GM19467 (cell line): ENCODE measurements at regions not wholly inside any gene's neighbourhood (a gene's known extent, or its start where the extent isn't known, plus 50 kb on each side); places are given as distances from the start of the nearest gene placed in this dataset.
"Not testable (repeated sequence)": the region's sequence is repeated elsewhere in the genome, so short reads cannot be mapped to it uniquely, and the experiment has no call there.

ENCODE experiments used
- ATAC-seq: cut with Tn5 transposase; IDR thresholded peaks from one replicate; pipeline ENCODE4 v1.9.1; 2021; ENCODE audit warnings: mild to moderate bottlenecking, moderate library complexity; ENCODE audit not compliant: unreplicated experiment

DNA sequence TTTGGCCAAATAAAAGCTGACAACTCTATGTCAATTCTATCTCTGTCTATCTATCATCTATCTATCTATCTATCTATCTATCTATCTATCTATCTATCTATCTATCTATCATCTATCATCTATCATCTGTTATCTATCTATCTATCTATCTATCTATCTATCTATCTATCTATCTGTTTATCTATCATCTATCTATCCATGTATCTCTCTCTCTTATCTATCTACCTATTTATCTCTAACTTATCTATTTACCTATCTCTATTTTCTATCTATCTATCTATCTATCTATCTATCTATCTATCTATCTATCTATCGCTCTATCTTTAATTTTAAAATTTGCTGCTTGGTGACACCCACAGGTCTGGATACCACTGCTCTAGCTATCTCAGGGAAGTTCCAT is 271.1 kb downstream of the VRK1 start:
- ATAC-seq = not testable (repeated sequence)

DNA sequence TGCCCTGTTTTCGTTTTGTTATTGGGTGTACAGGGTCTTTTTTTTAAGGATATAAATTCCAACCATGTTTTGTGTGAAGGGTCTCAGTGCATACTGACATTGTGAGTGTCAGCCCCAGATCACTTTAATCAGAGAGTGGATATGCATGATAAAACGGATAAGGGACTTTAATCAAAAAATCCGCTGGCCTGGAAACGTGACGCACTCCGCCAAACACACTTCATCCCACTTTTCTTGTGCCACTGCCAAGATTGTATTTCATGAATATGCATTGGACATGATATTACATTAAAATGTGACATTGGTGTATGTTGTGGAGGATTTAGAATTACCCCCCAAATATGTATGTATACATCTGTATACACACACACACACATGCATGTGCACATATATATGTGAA is 273.1 kb downstream of the VRK1 start:
- ATAC-seq = no peak

DNA sequence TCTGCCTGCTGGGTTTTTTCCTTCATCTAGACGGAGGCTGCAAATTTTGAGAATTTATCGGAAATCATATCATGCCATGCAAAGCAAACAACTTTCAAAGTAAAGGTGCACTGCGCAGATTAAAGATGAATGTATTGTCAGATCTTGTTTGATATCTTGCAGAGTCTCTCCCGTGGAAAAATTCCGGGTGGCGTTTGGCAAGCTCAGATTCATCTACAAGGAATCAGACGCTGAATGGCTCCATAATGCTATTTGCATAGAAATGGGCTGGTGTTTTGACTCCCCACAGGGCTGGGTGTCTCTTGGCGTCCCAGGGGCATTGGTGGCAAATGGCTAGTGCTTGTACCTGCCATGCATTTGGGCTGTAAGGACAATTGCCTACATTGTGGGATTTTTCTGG is 274.0 kb downstream of the VRK1 start:
- ATAC-seq = no peak

DNA sequence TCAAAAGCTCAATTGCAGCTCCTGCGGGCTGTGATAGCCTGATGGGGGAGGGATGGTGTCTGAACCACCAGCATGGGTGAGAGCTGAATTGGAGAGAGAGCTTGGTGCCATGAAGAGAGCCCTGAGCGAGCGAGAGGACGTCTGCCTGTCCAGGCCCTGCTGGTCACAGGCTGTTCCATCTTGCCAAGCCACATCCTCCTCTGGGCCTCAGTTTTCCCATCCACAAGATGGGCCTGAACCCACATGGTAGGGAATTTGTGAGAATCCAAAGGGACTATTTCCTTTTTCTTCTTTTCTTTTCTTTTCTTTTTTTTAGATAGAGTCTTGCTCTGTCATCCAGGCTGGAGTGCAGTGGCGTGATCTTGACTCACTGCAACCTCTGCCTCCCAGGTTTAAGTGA is 276.4 kb downstream of the VRK1 start:
- ATAC-seq = no peak

DNA sequence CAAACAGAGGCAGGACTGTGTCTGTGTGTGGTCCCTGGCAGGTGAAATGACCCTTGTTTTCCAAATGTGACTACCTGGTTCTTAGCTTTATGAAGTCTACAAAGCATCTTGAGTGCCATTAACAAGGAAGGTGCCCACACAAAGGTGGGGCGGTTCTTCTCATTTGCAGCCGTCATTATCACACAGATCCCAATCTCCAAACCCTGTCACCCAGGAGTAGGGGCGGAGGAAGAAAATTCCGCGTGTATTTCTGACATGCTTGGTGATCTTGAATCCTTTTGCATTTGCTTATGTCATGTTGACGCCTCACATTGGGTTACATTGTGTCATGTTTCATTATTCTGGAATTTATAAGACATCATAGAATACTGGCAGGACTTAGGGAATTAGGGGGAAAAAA is 277.3 kb downstream of the VRK1 start:
- no peak for ATAC-seq

DNA sequence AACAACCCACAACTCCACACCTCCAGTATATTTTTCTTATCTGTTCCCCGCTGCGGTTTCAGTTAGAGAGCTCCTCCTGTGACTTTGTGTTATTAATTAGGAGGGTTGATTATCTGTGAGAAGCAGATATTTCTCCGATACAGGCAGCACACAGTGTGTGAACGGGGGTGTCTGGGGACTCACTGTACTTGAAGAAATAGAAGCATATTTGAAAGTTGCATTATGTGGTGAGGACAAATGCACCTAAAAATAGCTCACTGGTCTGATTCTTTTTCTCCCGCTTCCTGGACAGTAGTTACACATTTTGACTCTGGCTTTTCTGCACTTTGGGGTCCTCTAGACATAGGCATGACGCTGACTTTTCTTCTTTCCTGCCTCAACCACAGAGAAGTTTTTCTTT is 277.7 kb downstream of the VRK1 start:
- no peak for ATAC-seq

DNA sequence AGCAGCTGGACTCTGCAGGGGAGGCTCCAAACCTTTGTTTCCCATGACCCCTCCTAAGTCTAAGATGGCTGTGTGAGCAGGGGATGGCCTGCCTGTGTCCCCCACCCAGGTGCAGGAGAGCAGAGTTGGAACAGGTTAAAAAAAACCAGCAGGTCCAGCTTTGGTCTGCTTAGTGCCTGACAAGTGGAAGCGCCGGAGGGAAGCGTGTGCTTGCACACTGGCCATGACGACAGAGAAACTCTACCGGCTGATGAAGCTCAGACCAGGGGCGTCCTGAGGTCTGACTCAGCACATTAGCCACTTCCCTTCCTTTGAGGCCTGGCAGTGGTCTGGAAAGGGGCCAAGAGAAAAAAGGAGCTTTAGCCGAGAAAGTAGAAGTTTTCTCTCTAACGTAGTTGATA is 280.1 kb downstream of the VRK1 start:
- ATAC-seq = peak; percentile 77

DNA sequence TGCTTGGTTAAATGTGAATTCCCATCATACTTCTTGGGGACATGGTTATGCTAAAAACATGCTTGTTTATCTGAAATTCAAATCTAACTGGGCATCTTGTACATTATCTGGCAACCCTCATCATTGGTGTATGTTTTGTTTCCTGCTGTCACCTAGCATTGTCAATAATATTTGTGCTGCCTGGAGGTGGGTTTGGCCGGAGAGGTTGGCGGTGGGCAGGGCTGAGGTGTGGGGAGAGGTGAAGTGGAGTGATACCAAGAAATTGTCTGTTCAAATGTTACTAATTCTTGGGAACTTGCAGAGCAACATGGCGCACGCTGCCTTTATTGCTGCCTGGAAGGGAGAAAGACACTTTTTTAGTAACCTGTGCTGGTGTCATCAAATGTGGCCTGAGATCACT is 280.5 kb downstream of the VRK1 start:
- ATAC-seq = no peak

DNA sequence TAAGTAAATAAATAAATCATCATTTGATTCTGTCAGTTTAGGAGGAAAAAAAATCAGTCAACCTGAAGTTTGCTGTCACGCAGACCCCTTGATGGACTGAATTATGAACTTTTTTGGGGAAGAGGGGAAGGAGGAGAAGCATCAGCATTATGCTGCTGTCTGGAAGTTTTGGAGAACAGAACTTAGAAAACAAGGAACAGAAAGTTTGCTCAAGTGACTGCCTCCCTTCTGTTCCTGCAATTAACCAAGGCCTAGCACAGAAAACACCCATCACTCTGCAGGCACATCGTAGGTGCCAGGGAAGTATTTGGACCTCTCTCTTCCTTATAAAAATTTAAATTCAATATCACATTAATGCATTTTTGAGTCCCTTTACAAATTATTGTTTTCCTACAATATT is 283.8 kb downstream of the VRK1 start:
- no peak for ATAC-seq

DNA sequence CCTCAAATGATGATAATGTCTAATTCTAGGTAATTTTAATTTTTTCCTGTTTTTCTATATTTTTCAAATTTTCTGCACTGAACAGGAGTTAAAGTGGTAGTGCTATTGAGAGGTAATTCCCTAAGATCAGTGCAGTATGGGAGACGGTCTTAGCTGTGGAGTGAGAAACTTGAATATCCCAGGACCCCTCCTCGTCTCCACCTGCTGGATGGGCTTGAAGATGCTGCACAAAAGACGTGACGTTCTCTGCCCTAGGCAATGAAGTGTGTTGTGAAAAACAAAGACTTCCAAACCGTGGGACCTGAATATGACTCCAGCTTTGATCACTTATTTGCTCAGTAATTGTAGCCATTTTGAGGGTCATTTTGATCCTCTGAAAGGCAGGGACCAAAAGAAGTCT is 298.1 kb downstream of the VRK1 start:
- ATAC-seq = no peak

DNA sequence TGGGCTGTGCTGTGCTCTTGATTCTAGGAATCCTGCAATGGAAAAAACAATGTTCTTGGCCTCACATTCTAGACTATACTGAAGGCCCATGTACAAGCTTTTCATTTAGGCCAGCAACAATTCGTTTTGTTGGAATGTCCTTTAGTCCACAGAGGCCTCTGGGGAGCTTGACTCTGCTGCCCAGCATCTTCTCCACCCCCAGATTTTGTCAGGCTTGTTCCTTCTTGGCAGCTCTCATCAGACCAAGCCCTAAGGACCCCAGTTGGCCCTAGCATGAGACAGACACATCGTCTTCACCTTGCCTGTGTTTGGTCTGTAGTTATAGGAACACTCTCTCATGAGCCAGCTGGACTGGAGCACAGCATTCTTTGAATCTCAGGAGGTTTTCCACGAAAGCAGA is 300.1 kb downstream of the VRK1 start:
- ATAC-seq = no peak

DNA sequence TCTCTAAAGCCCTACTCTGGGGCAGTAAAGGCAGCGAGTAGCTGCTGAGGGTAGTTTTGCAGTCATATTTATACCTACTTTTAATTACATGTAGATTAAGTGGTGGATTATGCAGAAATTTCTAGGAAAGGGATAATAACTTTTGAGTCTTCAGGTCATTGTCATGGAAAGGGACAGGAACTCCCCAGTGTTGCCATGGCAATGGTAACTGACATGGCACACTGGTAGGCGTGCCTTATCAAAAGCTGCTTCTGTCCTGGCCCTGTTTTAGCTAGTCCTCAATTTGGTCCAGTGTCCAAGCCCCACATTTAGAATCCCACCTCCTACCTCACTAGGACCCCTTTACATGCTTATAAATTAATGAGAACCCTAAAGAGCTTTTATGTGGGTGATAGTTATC is 303.1 kb downstream of the VRK1 start:
- ATAC-seq = no peak

DNA sequence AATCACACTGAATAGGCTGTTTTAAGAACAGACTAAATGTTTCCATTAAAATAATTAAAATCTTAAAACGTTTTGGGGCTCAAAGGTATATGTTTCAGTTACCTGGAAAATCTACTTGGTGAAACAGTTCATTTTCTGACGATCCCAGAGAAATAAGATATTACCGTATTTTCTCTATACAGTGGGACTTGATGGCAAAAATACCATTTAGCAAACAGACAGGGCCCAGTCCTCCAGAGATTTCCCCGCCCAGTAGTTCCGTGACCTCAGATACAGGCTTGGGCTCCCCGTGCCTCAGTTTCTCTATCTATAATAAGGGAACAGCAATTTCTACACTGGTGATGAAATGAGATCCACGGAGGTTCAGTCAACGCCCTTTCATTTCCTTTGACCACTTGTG is 304.4 kb downstream of the VRK1 start:
- ATAC-seq = no peak

DNA sequence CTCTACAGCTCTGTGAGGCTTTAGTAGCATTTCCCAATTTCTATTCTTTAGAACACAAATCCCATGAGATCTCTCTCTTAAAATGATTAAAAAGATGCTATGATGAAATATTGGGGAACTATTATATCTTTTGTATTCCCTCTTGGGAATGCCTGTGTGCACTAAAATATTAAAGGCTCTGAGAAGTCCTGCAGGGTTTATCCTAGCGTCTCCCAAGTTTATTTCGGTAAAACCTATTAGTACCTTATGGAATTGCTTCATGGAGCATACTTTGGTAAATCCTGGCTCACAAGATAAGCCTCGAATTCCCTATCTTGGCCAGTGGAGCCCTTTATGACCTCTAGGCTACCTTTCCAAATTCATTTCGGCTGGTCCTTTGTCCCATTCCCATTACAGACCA is 306.8 kb downstream of the VRK1 start:
- ATAC-seq = no peak

DNA sequence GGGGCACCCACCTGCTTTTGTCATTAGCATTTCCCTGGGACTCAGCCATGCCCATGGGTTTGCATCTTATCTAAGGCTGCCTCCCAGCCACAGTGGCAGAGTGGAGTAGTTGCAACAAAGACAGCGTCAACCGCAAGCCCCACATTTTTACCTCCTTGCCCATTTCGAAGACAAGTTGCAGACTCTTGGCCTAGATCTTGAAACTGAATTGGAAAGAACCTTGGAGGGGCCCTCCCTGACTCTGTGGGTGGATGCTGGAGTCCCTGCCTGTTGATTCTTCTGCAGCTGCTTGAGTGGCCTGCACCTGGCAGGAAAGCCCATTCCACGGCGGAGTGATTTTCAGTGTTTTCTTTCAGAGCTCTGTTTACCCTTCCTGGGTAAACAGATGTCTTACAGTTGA is 309.0 kb downstream of the VRK1 start:
- no peak for ATAC-seq

DNA sequence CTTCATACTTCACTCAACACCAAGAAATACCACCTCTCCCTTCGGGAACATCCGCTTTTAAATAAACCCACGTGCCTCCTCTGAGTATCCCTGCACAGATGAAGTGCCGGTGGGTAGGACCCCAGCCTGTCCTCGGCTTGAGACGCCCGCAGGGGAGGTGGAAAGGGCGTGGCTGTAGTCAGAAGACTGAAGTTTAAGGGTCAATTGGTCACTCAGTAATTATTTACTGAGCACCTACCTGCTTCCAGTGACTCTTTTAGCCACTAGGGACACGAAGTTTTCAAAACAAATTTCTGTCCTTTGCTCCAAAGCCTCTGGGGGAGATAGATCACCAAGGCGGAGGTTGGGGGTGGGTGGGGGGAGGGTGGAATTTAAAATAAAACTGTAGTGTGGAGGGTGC is 309.4 kb downstream of the VRK1 start:
- ATAC-seq = no peak

DNA sequence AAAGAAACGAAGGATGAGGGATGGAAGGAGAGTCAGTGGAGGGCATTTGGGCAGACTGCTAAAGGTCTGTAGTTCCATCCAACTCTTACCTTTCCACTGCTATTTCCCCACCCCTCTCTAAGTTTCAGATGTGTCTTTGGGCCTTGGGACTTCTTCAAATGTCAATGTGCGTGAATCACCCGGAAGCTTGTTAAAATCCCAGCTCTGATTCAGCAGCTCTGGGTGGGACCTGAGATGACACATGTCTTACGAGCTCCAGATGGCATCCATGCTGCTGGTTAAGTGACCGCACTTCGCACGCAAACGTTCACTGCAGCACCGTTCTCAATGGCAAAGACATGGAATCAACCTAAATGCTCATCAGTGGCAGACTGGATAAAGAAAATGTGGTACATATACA is 309.9 kb downstream of the VRK1 start:
- ATAC-seq = no peak

DNA sequence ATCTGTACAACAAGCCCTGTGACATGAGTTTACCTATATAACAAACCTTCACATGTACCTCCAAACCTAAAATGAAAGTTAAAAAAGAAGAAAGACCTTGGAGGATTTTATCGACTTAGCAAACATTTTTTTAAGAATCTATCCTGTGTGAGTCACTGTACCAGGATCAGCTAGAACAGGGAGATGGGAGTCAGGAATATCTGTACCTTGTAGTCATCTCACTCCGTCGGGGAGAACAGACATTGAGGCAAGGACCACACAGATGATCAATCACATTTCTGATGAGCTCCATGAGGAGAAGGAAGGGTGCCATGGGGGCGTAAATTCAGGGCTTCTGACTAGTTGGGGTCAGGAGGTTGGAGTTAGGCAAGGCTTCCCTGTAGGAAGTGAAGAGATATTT is 310.6 kb downstream of the VRK1 start:
- no peak for ATAC-seq

DNA sequence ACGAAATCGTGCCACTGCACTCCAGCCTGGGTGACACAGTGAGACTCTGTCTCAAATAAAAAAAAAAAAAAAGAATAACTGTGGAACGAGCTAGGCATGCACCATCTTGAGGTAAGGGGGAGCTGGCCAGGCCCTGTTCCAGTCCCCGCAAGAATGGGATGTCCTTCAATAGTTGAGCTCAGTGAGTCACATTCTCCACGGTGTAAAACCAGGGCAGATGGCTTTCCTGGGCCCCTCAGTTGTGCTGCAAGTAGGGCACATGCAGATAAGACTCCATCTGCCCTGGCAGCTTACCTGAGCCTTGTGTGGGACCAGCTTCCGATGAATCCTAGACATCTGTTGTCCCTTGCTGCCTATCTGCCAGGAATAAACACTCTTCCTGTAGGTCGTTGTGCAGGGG is 312.1 kb downstream of the VRK1 start:
- no peak for ATAC-seq

DNA sequence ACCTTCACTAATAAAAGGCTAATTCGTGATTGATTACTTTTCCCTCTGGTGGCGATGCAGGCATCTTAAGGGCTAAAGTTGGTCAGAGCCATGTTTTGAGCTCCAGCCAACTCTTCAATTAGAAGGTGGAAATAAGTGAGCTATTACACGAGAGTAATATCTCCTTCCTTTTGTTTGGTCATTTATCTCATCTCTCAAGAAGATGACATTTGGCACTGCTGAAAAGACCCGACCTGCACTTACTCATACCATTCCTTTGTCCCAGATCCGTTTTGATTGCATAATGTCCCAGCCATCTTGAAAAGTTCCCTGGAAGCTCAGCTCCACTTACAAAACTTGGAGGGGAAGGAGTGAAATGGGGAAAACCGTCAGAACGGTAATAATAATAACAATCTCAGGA is 316.2 kb downstream of the VRK1 start:
- ATAC-seq = no peak

DNA sequence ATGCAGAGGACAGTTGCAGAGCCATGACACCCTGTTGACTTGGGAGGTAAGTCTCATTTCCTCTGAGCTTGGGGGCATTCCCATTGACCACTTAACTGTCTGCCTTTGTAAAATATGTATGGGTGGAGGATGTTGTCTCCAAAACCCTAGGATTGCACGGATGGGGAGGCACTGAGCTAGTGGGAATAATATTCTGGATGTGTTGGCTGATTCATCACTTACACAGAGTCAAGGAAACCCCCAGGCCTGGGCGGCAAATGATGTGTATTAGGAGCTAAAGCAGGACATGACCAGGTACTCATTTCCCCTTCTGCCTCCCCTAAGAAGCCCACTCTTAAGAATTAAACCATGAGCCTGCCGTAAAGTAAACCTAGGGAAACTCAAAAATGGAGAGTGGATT is 319.4 kb downstream of the VRK1 start:
- no peak for ATAC-seq

DNA sequence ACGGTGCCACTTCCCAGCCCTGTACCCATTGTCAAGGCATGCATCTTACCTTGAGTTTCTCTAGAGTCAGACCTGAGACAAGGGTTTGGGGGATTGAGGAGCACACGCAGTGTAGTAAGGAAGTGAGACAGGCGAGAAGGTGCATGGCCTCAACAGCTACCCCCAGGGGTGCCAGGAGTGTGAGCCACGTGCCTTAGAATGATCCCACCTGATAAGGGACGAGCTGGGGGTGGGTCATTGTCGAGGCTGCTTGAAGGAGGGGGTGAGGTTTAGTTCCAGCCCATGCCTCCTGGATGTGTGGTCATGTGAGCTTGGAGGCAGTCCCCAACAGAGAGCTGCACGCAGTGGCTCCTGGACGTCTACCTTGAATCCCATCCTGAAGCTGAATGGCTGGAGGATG is 320.5 kb downstream of the VRK1 start:
- ATAC-seq = no peak

DNA sequence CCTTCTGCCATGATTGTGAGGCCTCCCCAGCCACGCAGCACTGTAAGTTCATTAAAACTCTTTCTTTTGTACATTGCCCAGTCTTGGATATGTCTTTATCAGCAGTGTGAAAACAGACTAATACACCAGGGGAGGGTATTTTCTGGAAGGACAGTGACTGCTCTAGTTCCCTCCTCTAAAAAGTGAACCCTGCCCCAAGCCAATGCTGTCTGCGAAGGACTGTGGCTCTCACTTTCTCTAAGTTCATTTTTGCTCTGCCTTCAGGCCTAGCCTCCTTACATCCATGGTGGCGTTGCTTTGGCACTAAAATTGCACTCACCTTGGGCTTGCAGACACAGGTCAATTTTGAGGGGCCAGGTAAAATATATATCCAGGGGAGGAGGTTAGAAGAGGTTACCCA is 323.0 kb downstream of the VRK1 start:
- ATAC-seq = no peak

DNA sequence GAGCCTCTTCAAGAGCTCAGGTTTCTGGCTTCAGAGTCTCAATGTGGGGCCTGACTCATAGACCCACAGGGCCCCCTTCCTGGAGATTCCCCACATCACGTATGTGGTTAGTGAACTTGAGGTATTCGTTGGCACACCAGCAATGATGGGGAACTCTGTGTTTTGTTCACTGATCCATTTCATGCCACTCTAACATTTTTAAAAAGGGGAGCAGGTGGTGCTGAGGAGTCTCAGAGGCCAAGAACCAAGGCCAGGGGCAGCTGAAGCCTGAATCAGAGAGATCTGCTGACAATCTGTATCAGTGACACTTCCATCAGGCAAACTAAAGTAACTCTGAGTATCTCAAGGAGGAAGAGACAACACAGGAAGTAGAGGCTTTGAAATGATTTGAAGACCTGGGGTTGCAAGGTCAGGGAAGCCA is 323.4 kb downstream of the VRK1 start:
- no peak for ATAC-seq
